NCI-H774 (cell line): ENCODE measurements at regions not wholly inside any gene's neighbourhood (a gene's known extent, or its start where the extent isn't known, plus 50 kb on each side); places are given as distances from the start of the nearest gene placed in this dataset.

Source experiments
- DNase-seq: peaks from one replicate; lab custom pipeline; 2025; lab: John Stamatoyannopoulos, UW

- DNase-seq, result no peak
Observed at GRCh38 chr12:98437806-98438595, 77.4 kb upstream of the TMPO start.

GRCh38 chr12:98438656-98439230 is 76.6 kb upstream of the TMPO start:
- no peak for DNase-seq

GRCh38 chr12:98439471-98439951 is 75.9 kb upstream of the TMPO start:
- no peak for DNase-seq

GRCh38 chr12:98439981-98440581 is 75.3 kb upstream of the TMPO start:
- no peak for DNase-seq

- no peak for DNase-seq
Observed at GRCh38 chr12:98446060-98446459, 69.3 kb upstream of the TMPO start.

- DNase-seq, result no peak
Observed at GRCh38 chr12:98446682-98447081, 68.7 kb upstream of the TMPO start.

GRCh38 chr12:98449584-98449983 is 65.8 kb upstream of the TMPO start:
- no peak for DNase-seq

GRCh38 chr12:98453070-98453469 is 62.3 kb upstream of the TMPO start:
- DNase-seq, result no peak

GRCh38 chr12:98453492-98453891 is 61.9 kb upstream of the TMPO start:
- no peak for DNase-seq

- DNase-seq, result no peak
Observed at GRCh38 chr12:98456041-98456440, 59.3 kb upstream of the TMPO start.

GRCh38 chr12:98456576-98457573 is 58.5 kb upstream of the TMPO start:
- peak; percentile 18 for DNase-seq

- DNase-seq, result no peak
Observed at GRCh38 chr12:98464190-98464589, 51.2 kb upstream of the TMPO start.

- DNase-seq, result no peak
Observed at GRCh38 chr12:98465505-98465904, 49.9 kb upstream of the TMPO start.
